Left lung (tissue), 4 donors: ENCODE measurements at regions not wholly inside any gene's neighbourhood (a gene's known extent, or its start where the extent isn't known, plus 50 kb on each side); places are given as distances from the start of the nearest gene placed in this dataset.

Source experiments
- ATAC-seq: fragments of 200-7000 bp; cut with Tn5 transposase; one replicate; pipeline ENCODE4 v1.9.1; 2020; ENCODE audit warnings: moderate library complexity
- DNase-seq, 4 donors: peaks; one replicate each; pipeline ENCODE4 v3.0.0-alpha.2; 2013 to 2020
- H3K27ac ChIP-seq, 2 donors: fragments of 200-600 bp; sonication (generic) in 1 of 2; one replicate each; pipeline versions ENCODE4 v1.5.0 to v1.8.0; 2020 to 2021
- H3K27me3 ChIP-seq, 2 donors: fragments of 200-600 bp; sonication (generic) in 1 of 2; one replicate each; pipeline versions ENCODE4 v1.5.0 to v1.8.0; 2020 to 2021
- H3K36me3 ChIP-seq, 2 donors: fragments of 200-600 bp; sonication (generic) in 1 of 2; one replicate each; pipeline versions ENCODE4 v1.5.0 to v1.8.0; 2020 to 2021
- H3K4me1 ChIP-seq, 2 donors: fragments of 200-600 bp; one replicate each; pipeline ENCODE4 v1.8.0; 2021
- H3K4me3 ChIP-seq, 2 donors: fragments of 200-600 bp; sonication (generic) in 1 of 2; one replicate each; pipeline versions ENCODE4 v1.5.0 to v1.8.0; 2020 to 2021; ENCODE audit warnings: mild to moderate bottlenecking in 1 of 2
- H3K9me3 ChIP-seq, 2 donors: fragments of 200-600 bp; sonication (generic) in 1 of 2; one replicate each; pipeline versions ENCODE4 v1.5.0 to v1.8.0; 2020 to 2021
- CTCF ChIP-seq, 2 donors: fragments of 200-600 bp; sonication (generic) in 1 of 2; IDR thresholded peaks; one replicate each; pipeline versions ENCODE4 v1.5.0 to v1.8.0; 2021; ENCODE audit warnings: antibody characterized with exemption in 2 of 2
- intact Hi-C, 2 donors: fragments of 100-400 bp; cut with DNase I; formaldehyde crosslinking; loops; one replicate each; pipeline versions ENCODE4 v1.11.2 to v1.14.2; 2022
- donor health status: DM: no; HTN: yes; CAD: no.
- donor health status: DM: no; HTN: no; CAD: no.

GRCh38 chr1:199561334-199561733 is 466.2 kb upstream of the NR5A2 start:
- Histone ChIP-seq H3K27ac (no peak overlapping the region), H3K9me3 (no peaks in the 10 kb centered on the region), H3K4me3 (no peak overlapping the region), H3K4me1 (no peaks in the 10 kb centered on the region), H3K27me3 (no peaks in the 10 kb centered on the region), H3K36me3 (no peaks in the 10 kb centered on the region)
- no peak for ATAC-seq
- TF ChIP-seq CTCF (IDR thresholded peaks at IDR 0.05), result no peak
- intact Hi-C loops, result no loop called here
- no peak for DNase-seq

DNA sequence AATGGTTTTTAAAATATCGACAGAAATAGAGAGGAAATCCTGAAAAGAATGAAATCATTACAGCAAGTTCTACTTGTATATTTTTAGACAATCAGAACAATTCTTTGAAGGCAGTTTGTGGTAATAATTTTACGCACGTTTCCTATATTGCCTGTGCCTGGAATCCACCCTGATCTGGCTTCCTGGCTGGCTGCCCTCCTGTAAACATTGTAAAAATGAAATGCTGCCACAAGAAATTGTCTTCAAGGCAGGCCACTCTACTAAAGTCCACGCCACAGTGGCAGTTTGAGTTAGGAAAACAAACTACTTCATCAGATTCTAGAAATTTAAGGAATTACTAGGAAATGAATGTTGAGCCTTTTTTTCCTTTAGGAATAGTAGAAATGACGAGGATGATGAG is 454.5 kb upstream of the NR5A2 start:
- Histone ChIP-seq H3K36me3 (no peaks in the 10 kb centered on the region), H3K4me1 (no peaks in the 10 kb centered on the region), H3K9me3 (no peaks in the 10 kb centered on the region), H3K27ac (no peak overlapping the region), H3K27me3 (no peaks in the 10 kb centered on the region), H3K4me3 (no peak overlapping the region)
- ATAC-seq, result no peak
- no peak for TF ChIP-seq CTCF (IDR thresholded peaks at IDR 0.05)
- DNase-seq, result peak in 1 of 4 donors; percentile 24
- intact Hi-C loops, result no loop called here

DNA sequence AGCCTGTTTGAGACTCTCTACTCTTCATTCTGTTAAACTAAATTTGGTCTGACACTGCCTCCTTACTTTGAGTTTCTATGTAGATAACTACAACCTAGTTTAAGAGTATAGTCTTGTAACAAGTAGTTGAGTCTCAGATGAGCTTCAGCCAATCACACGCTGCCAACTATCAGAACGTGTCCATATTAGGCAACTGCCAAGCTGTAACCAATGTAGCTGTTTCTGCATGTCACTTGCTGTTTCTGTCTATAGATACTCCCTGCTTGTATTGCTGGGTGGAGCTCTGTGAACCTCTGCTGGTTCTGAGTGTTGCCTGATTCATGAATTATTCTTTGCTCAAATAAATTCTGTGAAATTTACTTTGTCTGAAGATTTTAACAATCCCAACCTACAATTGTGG is 452.6 kb upstream of the NR5A2 start:
- no peak for DNase-seq
- H3K4me3 ChIP-seq, result no peak overlapping the region
- H3K36me3 ChIP-seq, result no peaks in the 10 kb centered on the region
- intact Hi-C loops, result no loop called here
- no peaks in the 10 kb centered on the region for H3K4me1 ChIP-seq
- no peaks in the 10 kb centered on the region for H3K27me3 ChIP-seq
- H3K9me3 ChIP-seq, result no peaks in the 10 kb centered on the region
- no peak for ATAC-seq
- no peak for TF ChIP-seq CTCF (IDR thresholded peaks at IDR 0.05)
- H3K27ac ChIP-seq, result no peak overlapping the region

DNA sequence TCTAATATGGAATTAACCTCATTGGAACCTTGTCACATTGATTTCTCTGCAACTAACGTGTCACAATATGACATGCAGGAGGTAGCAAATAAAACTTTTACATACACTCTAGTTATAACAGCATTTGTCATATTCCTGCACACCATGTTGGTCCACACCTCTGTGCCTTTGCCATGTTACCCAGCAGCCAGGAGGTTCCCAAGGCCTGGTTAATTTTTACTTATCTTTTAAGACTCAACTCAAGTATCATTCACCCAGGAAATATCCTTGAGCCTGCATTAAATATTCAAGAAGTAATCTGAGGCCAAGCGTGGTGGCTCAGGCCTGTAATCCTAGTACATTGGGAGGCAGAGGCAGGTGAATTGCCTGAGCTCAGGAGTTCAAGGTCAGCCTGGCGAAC is 447.2 kb upstream of the NR5A2 start:
- Histone ChIP-seq H3K4me3 (no peak overlapping the region), H3K9me3 (no peaks in the 10 kb centered on the region), H3K27me3 (no peaks in the 10 kb centered on the region), H3K4me1 (no peaks in the 10 kb centered on the region), H3K27ac (no peak overlapping the region), H3K36me3 (no peaks in the 10 kb centered on the region)
- DNase-seq (no peak), ATAC-seq (peak; percentile 36)
- intact Hi-C loops, result no loop called here
- no peak for TF ChIP-seq CTCF (IDR thresholded peaks at IDR 0.05)

- Histone ChIP-seq H3K27me3 (no peaks in the 10 kb centered on the region), H3K36me3 (no peaks in the 10 kb centered on the region), H3K9me3 (no peaks in the 10 kb centered on the region), H3K27ac (no peak overlapping the region), H3K4me3 (no peak overlapping the region), H3K4me1 (no peaks in the 10 kb centered on the region)
- intact Hi-C loops, result no loop called here
- TF ChIP-seq CTCF (IDR thresholded peaks at IDR 0.05), result no peak
- ATAC-seq (no peak), DNase-seq (no peak)
Measured at GRCh38 chr1:199585392-199585791, 442.1 kb upstream of the NR5A2 start.
